HFFc6 (cell line): ENCODE measurements at regions not wholly inside any gene's neighbourhood (a gene's known extent, or its start where the extent isn't known, plus 50 kb on each side); places are given as distances from the start of the nearest gene placed in this dataset.

Source experiments
- DNase-seq: peaks from one replicate; pipeline ENCODE4 v3.0.0-alpha.2; 2018
- H3K27ac Mint-ChIP-seq: 2 replicates; pipeline ENCODE4 v1.8.0; 2020; ENCODE audit warnings: mild to moderate bottlenecking, mixed read lengths
- H3K27me3 Mint-ChIP-seq: 2 replicates; pipeline ENCODE4 v1.8.0; 2021; ENCODE audit warnings: mild to moderate bottlenecking, moderate library complexity, mixed read lengths; ENCODE audit not compliant: insufficient read depth
- H3K36me3 Mint-ChIP-seq: 2 replicates; pipeline ENCODE4 v1.8.0; 2021; ENCODE audit warnings: low read depth, mixed read lengths
- H3K4me1 Mint-ChIP-seq: 2 replicates; pipeline ENCODE4 v1.8.0; 2020; ENCODE audit warnings: low read depth, mixed read lengths
- H3K4me3 Mint-ChIP-seq: 2 replicates; pipeline ENCODE4 v1.8.0; 2020; ENCODE audit warnings: mild to moderate bottlenecking, moderate library complexity, mixed read lengths
- H3K9me3 Mint-ChIP-seq: 2 replicates; pipeline ENCODE4 v1.8.0; 2020; ENCODE audit warnings: mild to moderate bottlenecking, mixed read lengths
- TF ChIP-seq, protein P1 (sequence below): fragments of 200-600 bp; sonication (generic); IDR thresholded peaks from 2 replicates; pipeline ENCODE4 v1.5.0; 2021; ENCODE audit warnings: antibody characterized with exemption, mild to moderate bottlenecking

DNA sequence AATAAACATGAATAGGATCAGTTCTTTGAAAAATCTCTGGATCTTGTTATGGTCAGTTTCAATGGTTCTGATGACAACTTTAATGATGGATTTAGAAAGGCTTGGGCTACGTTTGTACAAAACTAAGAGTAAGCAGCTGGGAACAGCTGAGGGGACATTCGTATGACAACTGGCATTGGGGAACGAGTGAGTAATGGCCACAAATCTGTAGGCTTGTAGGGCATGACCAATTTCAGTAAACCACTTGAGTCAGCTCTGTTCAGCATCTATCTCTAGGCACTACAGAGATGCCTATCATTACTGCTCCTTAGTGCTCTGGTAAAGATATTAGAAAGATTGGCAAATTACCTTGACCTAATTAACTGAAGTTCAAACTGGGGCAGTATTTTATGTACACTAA lies 1375.6 kb downstream of the EPHA7 start:
- Mint-ChIP-seq H3K4me3 (no peak overlapping the region), H3K27me3 (no peaks in the 10 kb centered on the region), H3K36me3 (no peaks in the 10 kb centered on the region), H3K27ac (no peak overlapping the region), H3K4me1 (no peaks in the 10 kb centered on the region), H3K9me3 (peaks cover 38% of the 10 kb centered on the region)
- TF ChIP-seq, protein P1, sequence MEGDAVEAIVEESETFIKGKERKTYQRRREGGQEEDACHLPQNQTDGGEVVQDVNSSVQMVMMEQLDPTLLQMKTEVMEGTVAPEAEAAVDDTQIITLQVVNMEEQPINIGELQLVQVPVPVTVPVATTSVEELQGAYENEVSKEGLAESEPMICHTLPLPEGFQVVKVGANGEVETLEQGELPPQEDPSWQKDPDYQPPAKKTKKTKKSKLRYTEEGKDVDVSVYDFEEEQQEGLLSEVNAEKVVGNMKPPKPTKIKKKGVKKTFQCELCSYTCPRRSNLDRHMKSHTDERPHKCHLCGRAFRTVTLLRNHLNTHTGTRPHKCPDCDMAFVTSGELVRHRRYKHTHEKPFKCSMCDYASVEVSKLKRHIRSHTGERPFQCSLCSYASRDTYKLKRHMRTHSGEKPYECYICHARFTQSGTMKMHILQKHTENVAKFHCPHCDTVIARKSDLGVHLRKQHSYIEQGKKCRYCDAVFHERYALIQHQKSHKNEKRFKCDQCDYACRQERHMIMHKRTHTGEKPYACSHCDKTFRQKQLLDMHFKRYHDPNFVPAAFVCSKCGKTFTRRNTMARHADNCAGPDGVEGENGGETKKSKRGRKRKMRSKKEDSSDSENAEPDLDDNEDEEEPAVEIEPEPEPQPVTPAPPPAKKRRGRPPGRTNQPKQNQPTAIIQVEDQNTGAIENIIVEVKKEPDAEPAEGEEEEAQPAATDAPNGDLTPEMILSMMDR = no peak
- no peak for DNase-seq

DNA sequence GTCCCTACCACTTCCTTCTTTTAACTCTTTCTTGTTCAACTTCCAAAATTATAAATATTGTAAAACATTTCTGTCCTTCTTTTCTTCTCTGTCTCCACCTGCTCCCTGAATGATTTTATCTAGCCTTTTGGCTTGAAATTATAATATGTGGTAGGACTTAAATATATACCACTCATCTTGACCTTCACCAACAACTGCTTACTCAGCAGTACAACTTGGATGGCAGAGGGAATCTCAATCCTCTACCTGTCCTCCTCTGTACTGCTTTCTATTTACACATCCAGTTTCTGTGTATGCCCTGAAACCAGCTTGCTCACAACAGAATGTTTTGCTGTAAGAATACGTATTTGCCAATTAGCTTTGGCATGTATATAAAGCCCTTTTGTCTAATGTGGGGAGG lies 1392.5 kb downstream of the EPHA7 start:
- no peak overlapping the region for H3K4me3 Mint-ChIP-seq
- H3K4me1 Mint-ChIP-seq = no peaks in the 10 kb centered on the region
- TF ChIP-seq, protein P1 = no peak
- H3K9me3 Mint-ChIP-seq = peaks cover 22% of the 10 kb centered on the region
- DNase-seq = no peak
- no peak overlapping the region for H3K27ac Mint-ChIP-seq
- no peaks in the 10 kb centered on the region for H3K36me3 Mint-ChIP-seq
- no peaks in the 10 kb centered on the region for H3K27me3 Mint-ChIP-seq

DNA sequence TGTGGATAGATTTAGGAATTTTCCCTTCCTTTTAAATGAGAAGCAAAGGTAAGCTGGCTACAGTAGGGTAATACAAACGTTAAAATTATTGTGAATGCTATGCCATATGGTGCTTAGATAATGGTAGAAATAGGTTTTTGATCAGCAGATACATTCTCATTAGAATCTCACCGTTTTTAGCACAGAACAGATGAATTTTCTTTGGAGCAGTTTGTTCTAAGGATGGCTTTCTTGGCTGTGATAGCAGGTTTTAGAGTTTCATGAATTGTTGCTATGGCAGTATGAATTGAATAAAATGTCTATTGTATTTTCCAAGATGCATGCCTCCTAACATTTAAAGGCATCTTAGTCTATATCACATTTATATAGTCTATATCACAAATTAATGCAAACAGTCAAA lies 1394.5 kb downstream of the EPHA7 start:
- Mint-ChIP-seq H3K4me3 (no peak overlapping the region), H3K27ac (no peak overlapping the region), H3K27me3 (no peaks in the 10 kb centered on the region), H3K9me3 (peaks cover 13% of the 10 kb centered on the region), H3K36me3 (0 out of 2 replicates have a peak, but pooled peaks cover 3% of the 10 kb centered on the region), H3K4me1 (no peaks in the 10 kb centered on the region)
- TF ChIP-seq, protein P1 = no peak
- no peak for DNase-seq

DNA sequence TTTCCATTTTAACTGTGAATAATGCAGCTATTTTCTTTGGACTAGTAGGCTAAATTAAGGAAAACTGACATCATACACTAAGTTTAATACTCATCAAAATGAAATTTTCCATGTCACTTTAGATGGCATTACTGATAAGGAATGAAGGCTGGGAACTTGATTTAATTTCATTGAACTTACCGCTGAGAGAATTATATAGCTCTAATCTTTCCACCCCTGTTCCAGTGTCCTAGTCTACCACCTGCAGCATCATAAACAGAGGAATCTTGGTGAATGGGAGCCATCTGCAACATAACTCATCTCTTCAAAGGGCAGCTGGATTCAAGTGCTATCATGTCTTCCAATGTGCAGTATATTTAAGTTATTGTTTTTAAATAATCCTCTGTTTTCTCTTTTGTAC lies 1395.2 kb downstream of the EPHA7 start:
- DNase-seq = no peak
- TF ChIP-seq, protein P1 = no peak
- Mint-ChIP-seq H3K27ac (no peak overlapping the region), H3K4me3 (no peak overlapping the region), H3K27me3 (no peaks in the 10 kb centered on the region), H3K9me3 (peaks cover 13% of the 10 kb centered on the region), H3K4me1 (no peaks in the 10 kb centered on the region), H3K36me3 (0 out of 2 replicates have a peak, but pooled peaks cover 3% of the 10 kb centered on the region)

DNA sequence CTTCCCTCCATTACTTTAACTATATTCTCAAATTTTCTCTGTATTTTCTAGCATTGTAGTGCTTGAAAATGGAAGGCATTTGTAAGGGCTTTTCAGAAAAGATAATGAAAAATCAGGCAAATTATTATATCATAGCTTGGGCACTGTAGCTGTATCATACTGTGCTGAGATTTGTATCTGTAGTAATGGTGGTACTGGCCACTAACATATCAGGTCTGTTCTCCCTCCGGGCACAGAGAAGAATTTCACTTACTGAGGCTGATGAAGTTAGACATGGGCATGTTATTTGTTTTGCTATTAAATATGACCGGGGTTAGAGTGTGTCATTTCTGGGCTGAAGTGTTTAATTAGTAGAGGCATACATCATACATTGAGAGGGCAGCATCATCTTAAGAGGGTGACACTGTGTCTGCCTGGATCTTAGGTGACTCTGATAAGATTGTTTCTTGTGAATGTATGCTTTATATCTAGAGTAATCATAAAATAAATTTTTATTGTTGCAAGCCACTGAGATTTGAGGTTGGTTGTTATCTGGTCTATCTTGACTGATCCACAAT lies 1395.9 kb downstream of the EPHA7 start:
- DNase-seq = no peak
- Mint-ChIP-seq H3K36me3 (0 out of 2 replicates have a peak, but pooled peaks cover 3% of the 10 kb centered on the region), H3K4me3 (no peak overlapping the region), H3K27me3 (no peaks in the 10 kb centered on the region), H3K4me1 (no peaks in the 10 kb centered on the region), H3K9me3 (peaks cover 13% of the 10 kb centered on the region), H3K27ac (no peak overlapping the region)
- TF ChIP-seq, protein P1 = no peak
